HepG2 (cell line): ENCODE measurements at regions not wholly inside any gene's neighbourhood (a gene's known extent, or its start where the extent isn't known, plus 50 kb on each side); places are given as distances from the start of the nearest gene placed in this dataset.
"Not testable (repeated sequence)": the region's sequence is repeated elsewhere in the genome, so short reads cannot be mapped to it uniquely, and the experiment has no call there.

Source experiments
- ATAC-seq: fragments of 200-7000 bp; cut with Tn5 transposase; 3 replicates; pipeline ENCODE4 v1.9.1; 2020; ENCODE audit warnings: mild to moderate bottlenecking, moderate library complexity
- BruUV-seq: library from RNA; stranded (reverse); fragments of 400-500 nt; replicated peaks from 2 replicates; lab custom pipeline; 2021; lab: Mats Ljungman, UMichigan
- CTCF ChIA-PET: fragments of 300-600 bp; formaldehyde crosslinking; extraction: SDS; loops from one replicate; lab custom pipeline; 2021; ENCODE audit warnings: low total read pairs, inconsistent platforms, low intra/inter-chr PET ratio; lab: Yijun Ruan, JAX
- POLR2A ChIA-PET: fragments of 350-600 bp; sonication (Branson Sonifier 250); formaldehyde crosslinking; loops from one replicate; lab custom pipeline; 2020; ENCODE audit warnings: antibody characterized with exemption, inconsistent platforms; lab: Yijun Ruan, JAX
- DNase-seq: peaks from one replicate; pipeline ENCODE4 v3.0.0-alpha.2; 2015; ENCODE audit warnings: low spot score
- FAIRE-seq: peaks from 3 replicates; lab custom pipeline; 2011; peaks lifted over from hg19 to GRCh38; lab: Jason Lieb, UNC
- H2AFZ ChIP-seq: one replicate; pipeline ENCODE4 v1.6.1; 2011; ENCODE audit warnings: low read length, inconsistent platforms
- H3K27ac ChIP-seq: fragments of 300-600 bp; 3 replicates; pipeline ENCODE4 v1.8.0; 2011; ENCODE audit warnings: mixed run types, mild to moderate bottlenecking, mixed read lengths, low read length, inconsistent platforms; ENCODE audit not compliant: insufficient read depth; ENCODE audit errors: extremely low read length
- H3K27me3 ChIP-seq, 2 experiments: fragments of 200-600 bp in 1 of 2; 2 replicates in 1 of 2; 3 replicates in 1 of 2; pipeline versions ENCODE4 v1.6.0 to v1.8.0; 2011; ENCODE audit warnings: low read length in 2 of 2, mild to moderate bottlenecking in 2 of 2, moderate library complexity in 2 of 2, inconsistent platforms in 1 of 2; ENCODE audit not compliant: insufficient read depth in 2 of 2, control insufficient read depth in 1 of 2
- H3K36me3 ChIP-seq, 2 experiments: fragments of 200-600 bp in 1 of 2; replicated peaks in 1 of 2; 2 replicates in 1 of 2; 3 replicates in 1 of 2; pipeline versions ENCODE4 v1.5.1 to v1.8.0; 2011; ENCODE audit warnings: low read length in 2 of 2, inconsistent platforms in 1 of 2; ENCODE audit not compliant: insufficient read depth in 2 of 2, control insufficient read depth in 1 of 2
- H3K4me1 ChIP-seq: 2 replicates; pipeline ENCODE4 v1.5.1; 2012; ENCODE audit warnings: low read length, inconsistent platforms; ENCODE audit not compliant: insufficient read depth
- H3K4me2 ChIP-seq: 2 replicates; pipeline ENCODE4 v1.6.0; 2011; ENCODE audit warnings: low read depth, low read length, inconsistent platforms
- H3K4me3 ChIP-seq, 3 experiments: fragments of 200-600 bp in 1 of 3; sonication (generic), shearing (Covaris generic) in 1 of 3; replicated peaks in 1 of 3; 2 replicates each; pipeline ENCODE4 v1.5.1; 2011 to 2016; ENCODE audit warnings: low read length in 3 of 3, inconsistent platforms in 2 of 3, low read depth in 2 of 3, mild to moderate bottlenecking in 2 of 3, control low read depth in 1 of 3, mixed read lengths in 1 of 3; ENCODE audit not compliant: insufficient read depth in 1 of 3
- H3K79me2 ChIP-seq: one replicate; pipeline ENCODE4 v1.6.1; 2011; ENCODE audit warnings: low read length, inconsistent platforms; ENCODE audit not compliant: insufficient read depth
- H3K9ac ChIP-seq: 2 replicates; pipeline ENCODE4 v1.6.0; 2011; ENCODE audit warnings: mild to moderate bottlenecking, low read depth, low read length, inconsistent platforms; ENCODE audit not compliant: insufficient read depth
- H3K9me3 ChIP-seq: 2 replicates; pipeline ENCODE4 v1.5.1; 2012; ENCODE audit warnings: mild to moderate bottlenecking, low read length
- H4K20me1 ChIP-seq: 2 replicates; pipeline ENCODE4 v1.6.0; 2011; ENCODE audit warnings: inconsistent platforms, mild to moderate bottlenecking, low read length, moderate library complexity; ENCODE audit not compliant: insufficient read depth
- CEBPB ChIP-seq: IDR thresholded peaks from 2 replicates; pipeline ENCODE4 v1.6.1; 2011; ENCODE audit warnings: low read depth, low read length, improper control_type of control experiment, borderline replicate concordance
- CEBPG ChIP-seq: IDR thresholded peaks from 2 replicates; pipeline ENCODE4 v1.6.1; 2016
- EED ChIP-seq: sonication (generic); formaldehyde crosslinking; IDR thresholded peaks from 2 replicates; pipeline ENCODE4 v1.5.0; 2020; ENCODE audit warnings: mild to moderate bottlenecking, missing genetic modification reagents
- LBX2 ChIP-seq: sonication (generic); formaldehyde crosslinking; IDR thresholded peaks from 2 replicates; pipeline ENCODE4 v1.5.0; 2020; ENCODE audit warnings: missing genetic modification reagents, mild to moderate bottlenecking, borderline replicate concordance
- ZMAT5 ChIP-seq: sonication (generic); formaldehyde crosslinking; IDR thresholded peaks from 2 replicates; pipeline ENCODE4 v1.5.0; 2020; ENCODE audit warnings: mild to moderate bottlenecking, low read depth, missing genetic modification reagents, borderline replicate concordance
- WGBS: methylation state at CpG from one replicate; pipeline ENCODE4 v1.1.6; 2017; ENCODE audit warnings: low lambda C conversion rate; 5-methylcytosine and 5-hydroxymethylcytosine counted together
- in situ Hi-C: cut with HindIII; loops from 2 replicates; pipeline ENCODE4 v1.10.0; 2017; ENCODE audit warnings: low pct_unique_long_range_greater_than_20kb; ENCODE audit not compliant: extremely low pct_ligation_motif_present
- intact Hi-C: fragments of 100-400 bp; cut with micrococcal nuclease; formaldehyde crosslinking; loops from one replicate; pipeline ENCODE4 v1.10.0; 2022; ENCODE audit not compliant: unreplicated experiment

- DNase-seq, result no peak
- Histone ChIP-seq H3K27ac (no peak overlapping the region), H4K20me1 (no peaks in the 10 kb centered on the region), H3K36me3 (no peaks in the 10 kb centered on the region), H3K4me2 (no peak overlapping the region), H3K9me3 (no peaks in the 10 kb centered on the region), H3K9ac (no peak overlapping the region), H3K79me2 (no peaks in the 10 kb centered on the region), H3K4me1 (peaks cover 19% of the 10 kb centered on the region), H3K4me3 (no peak overlapping the region), H2AFZ (no peak overlapping the region), H3K27me3 (no peaks in the 10 kb centered on the region)
- ChIA-PET POLR2A (no interaction called here), CTCF (no interaction called here)
- TF ChIP-seq ZMAT5 (CRISPR knock-in tag) (no peak), EED (no peak), LBX2 (CRISPR knock-in tag) (no peak)
- in situ Hi-C loops, result no loop called here
- no peak for FAIRE-seq
- BruUV-seq, result no TSS peak
- 93% methylated on average over 15 of the region's 15 CpGs for WGBS
- intact Hi-C loops, result no loop called here
- ATAC-seq, result no peak
Measured at GRCh38 chr13:50171590-50172282, 156.5 kb downstream of the KCNRG start.

- DNase-seq, H3K27ac ChIP-seq, POLR2A ChIA-PET, H3K4me2 ChIP-seq, H3K79me2 ChIP-seq, CTCF ChIA-PET, H3K9me3 ChIP-seq, H4K20me1 ChIP-seq, H2AFZ ChIP-seq, intact Hi-C loops, ATAC-seq, FAIRE-seq, H3K9ac ChIP-seq, BruUV-seq, H3K36me3 ChIP-seq, H3K4me3 ChIP-seq, H3K27me3 ChIP-seq, in situ Hi-C loops: not testable (repeated sequence)
- TF ChIP-seq CEBPG (CRISPR knock-in tag), result peak; percentile 42; the same call in 1 of the 2 replicates
- TF ChIP-seq CEBPB, result peak; percentile 82
- peaks cover 19% of the 10 kb centered on the region for H3K4me1 ChIP-seq
- WGBS, result 51% methylated on average over 2 of the region's 2 CpGs
Measured at GRCh38 chr13:50173045-50173444, 157.8 kb downstream of the KCNRG start.
